ENCODE measurements at regions not wholly inside any gene's neighbourhood (a gene's known extent, or its start where the extent isn't known, plus 50 kb on each side); places are given as distances from the start of the nearest gene placed in this dataset.

DNA sequence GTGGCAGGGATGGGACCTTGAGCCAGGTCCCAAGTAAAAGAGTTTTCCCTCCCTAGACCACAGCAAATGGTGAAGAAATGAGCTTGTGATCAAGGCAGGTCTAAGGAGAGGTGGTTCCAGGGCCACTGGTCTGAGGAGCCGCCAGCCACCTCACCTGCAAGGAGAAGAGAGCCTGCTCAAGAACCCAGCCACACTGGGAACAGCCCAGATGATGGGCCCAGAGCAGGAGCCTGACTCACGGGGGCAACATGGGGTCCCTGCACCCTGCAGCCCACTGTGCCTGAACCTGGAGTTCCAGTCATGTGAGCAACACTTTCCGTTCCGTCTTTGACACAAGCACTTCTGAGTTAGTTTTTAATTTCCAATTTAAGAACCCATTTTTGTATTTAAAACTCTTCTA, 204.5 kb upstream of the CDH4 start:
- DNase-seq (ENCODE audit: low read depth), result no peak

DNA sequence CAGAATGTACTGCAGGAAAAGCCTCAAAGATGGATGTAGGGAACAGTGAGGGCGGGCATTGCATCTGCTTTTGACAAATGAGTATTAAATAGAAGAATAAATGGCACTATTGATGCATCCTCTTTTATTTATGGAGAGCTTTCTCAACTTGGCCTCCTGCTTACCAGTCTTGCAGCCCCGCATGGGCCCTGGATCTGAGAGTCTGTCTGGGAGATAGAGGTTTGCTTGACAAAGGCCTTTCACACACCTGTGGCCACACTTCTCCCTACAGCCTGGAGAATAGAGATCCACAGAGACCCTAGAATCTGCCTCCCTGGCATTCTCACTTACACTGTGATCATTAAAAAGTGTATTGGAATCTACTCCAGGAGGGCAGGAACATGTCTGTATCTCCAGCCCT, 203.8 kb upstream of the CDH4 start:
- no peak for DNase-seq (ENCODE audit: low read depth)

DNA sequence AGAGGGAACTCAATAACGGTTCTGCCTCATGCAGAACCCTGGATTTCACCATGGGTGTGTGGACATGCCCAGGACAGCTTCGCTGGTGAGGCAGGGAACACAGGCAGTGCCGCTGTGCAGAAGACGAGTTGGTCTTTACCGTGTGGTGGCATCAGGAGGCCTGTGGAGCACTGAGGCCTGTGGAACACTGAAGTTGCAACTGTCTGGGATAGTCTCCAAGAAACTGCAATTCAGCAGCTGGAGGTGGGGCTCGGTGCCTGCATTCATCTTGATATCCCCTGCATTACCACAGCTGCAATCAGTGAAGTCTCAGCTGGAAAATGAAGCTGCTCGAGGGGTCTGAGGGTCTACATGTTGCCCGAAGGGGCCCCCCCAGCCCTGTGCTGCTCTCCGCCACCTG, 202.4 kb upstream of the CDH4 start:
- DNase-seq (ENCODE audit: low read depth), result no peak

GRCh38 chr20:61050336-61050890, 201.6 kb upstream of the CDH4 start:
- DNase-seq (ENCODE audit: low read depth), result no peak

DNA sequence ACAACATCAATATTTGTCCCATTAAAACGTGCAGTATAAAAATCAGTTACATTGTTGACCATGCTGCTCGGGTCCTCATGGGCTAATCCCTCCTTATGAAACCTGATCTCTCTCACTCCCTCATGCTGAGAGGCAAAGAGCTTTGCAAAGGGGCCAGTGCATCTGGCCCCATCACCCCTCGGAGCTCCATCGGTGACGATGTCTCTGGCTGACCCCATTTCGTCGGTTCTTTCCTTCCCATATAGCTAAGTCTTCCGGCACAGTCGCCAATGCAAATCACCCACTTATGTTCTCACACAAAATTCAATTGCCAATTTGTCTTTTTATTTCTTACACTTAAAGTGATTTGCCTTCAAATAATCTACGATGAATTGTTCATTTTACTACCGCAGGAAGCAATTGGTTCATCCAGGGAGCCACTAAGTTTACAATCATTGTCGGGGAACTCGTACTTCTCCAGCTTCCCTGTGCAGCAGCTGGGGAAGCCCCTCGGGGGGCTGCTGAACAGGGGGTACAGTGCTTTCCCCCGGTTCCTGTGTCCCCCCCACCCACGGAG, 199.8 kb upstream of the CDH4 start:
- no peak for DNase-seq (ENCODE audit: low read depth)

- DNase-seq (ENCODE audit: low read depth), result no peak
Observed at GRCh38 chr20:61052776-61053442, 199.2 kb upstream of the CDH4 start.

DNA sequence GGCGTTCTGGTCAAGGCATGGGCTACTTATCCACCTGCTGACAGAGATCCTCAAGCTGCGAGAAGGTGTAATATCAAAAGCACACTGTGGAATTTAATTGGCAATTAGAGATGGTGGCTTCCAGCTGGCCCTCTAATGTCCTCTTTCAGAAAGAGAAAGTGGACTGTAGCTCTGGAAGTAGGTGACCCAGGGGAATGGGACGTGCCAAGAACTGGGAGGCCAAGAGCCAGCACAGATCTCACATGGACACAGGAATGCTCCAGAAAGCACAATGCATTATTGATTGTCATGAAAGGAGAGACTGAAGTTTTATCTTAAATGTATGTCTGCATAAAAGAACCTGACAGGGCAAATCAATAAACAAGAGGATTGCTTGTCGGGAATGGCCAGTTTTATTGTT, 198.6 kb upstream of the CDH4 start:
- DNase-seq (ENCODE audit: low read depth), result no peak

GRCh38 chr20:61053889-61054288, 198.2 kb upstream of the CDH4 start:
- DNase-seq (ENCODE audit: low read depth), result no peak

DNA sequence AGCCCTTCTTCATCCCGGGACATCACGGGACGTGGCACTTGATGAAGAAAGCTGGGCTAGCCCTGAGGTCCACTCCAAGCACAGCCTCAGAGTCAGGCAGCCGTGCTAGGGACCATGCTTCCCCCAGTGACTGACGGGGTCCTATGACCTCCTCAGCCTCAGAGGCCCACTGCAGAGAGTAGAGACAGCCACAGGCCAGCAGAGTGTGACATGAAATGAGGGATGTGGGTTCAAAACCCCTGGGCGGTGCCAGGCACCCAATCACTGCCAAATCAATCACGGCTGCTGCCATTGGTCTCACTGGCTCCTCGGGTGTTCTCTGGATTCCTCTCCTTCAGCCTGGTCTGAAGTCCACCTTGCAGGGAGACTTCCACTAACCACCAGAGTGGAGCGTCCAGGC, 197.7 kb upstream of the CDH4 start:
- DNase-seq (ENCODE audit: low read depth), result no peak

- no peak for DNase-seq (ENCODE audit: low read depth)
Observed at GRCh38 chr20:61055180-61056010, 196.7 kb upstream of the CDH4 start.

GRCh38 chr20:61056116-61056515, 195.9 kb upstream of the CDH4 start:
- no peak for DNase-seq (ENCODE audit: low read depth)

DNA sequence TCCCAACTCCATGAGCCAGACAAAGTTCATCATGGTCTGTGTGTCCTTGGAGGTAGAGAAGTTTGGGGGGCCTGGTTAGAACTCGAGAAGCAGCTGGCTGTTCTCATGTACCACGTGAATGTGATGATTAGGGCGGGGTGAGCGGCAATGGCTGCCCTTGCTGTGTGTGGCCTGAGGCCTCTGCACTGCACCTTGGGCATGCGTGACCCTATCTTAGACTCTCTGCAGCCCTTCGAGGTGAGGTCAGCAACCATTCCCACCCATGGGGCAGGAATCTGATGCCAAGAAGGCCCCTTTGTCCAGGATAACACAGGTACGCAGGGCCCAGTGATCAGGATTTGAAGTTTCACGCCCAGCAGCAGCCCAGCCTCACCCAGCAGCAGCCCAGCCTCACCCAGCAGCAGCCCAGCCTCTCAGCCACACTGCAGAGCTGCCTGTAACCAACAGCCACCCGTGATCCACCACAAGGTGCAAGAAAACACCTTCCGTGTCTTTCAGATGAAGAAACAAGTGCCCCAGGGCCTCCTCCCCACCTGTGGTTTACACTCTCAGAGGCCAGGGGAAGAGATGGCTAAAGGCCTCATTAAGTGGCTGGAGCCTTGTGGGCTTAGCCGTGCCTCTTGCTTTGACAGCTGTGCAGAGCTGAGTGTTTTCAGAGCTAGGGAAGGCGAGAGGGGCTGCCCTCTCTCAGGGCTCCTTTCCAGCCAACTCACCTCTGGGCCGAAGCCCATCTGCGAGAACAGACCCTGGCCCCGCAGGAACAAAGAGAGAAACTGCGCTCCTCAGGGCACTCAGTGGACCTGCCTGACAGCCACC, 195.2 kb upstream of the CDH4 start:
- no peak for DNase-seq (ENCODE audit: low read depth)

GRCh38 chr20:61057443-61058121, 194.5 kb upstream of the CDH4 start:
- no peak for DNase-seq (ENCODE audit: low read depth)

- no peak for DNase-seq (ENCODE audit: low read depth)
Observed at GRCh38 chr20:61061981-61062380, 190.1 kb upstream of the CDH4 start.

DNA sequence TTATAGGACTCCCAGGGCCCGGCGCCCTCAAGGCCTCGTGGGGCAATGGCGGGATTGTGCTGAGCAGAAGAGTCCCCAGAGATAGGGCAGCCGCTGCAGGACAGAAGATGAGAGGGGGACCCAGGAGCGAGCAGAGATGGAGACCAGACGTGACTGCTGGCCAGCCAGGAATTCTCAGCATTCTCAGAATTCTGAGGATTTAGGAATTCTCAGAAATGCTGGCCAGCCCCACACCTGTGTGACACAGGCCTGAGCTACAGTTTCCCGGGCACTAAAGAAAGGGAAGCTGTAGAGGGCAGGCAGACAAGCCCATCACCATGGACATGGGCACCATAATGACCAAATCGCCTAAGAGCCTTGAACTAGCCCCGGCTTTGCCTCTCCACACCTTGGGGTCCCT, 186.2 kb upstream of the CDH4 start:
- no peak for DNase-seq (ENCODE audit: low read depth)

- no peak for DNase-seq (ENCODE audit: low read depth)
Observed at GRCh38 chr20:61066526-61066925, 185.5 kb upstream of the CDH4 start.

DNA sequence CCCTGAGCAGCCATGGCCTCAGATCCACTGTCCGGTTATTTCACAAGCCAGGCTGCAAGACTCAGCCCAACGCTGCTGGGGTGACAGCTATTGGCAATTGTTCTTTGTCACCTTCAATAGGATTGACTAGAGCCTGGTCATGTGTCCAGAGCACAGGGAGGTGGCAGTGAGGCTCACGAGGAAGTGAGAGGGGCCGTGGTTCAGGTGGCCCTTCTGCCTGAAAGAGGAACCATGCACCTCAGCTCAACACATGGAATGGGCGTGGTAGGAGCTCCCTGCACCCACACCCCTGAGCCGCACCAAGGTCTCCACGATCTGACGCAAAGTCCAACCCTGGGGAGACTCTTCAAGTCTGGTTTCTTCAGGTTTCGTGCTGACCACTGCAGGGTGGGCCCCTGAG, 184.8 kb upstream of the CDH4 start:
- no peak for DNase-seq (ENCODE audit: low read depth)

GRCh38 chr20:61072398-61072797, 179.7 kb upstream of the CDH4 start:
- no peak for DNase-seq (ENCODE audit: low read depth)

DNA sequence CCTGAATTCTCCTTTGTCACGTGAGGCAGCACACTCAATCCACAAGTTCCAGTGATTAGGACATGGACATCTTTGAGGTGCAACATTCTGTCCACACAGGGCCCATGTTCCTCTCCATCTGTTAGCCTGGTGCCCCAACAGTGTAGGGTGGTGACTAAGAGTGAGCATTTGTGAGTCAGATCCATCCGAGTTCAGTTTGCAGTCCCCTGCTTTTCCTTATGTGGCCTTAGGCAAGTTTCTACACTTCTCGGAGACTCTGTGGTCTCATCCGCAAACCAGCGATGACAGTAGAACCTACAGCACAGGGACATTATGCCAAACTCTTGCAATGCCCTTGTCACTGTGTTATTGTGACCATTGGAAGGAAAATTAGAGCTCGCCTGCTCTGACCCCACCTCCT, 178.7 kb upstream of the CDH4 start:
- no peak for DNase-seq (ENCODE audit: low read depth)

DNA sequence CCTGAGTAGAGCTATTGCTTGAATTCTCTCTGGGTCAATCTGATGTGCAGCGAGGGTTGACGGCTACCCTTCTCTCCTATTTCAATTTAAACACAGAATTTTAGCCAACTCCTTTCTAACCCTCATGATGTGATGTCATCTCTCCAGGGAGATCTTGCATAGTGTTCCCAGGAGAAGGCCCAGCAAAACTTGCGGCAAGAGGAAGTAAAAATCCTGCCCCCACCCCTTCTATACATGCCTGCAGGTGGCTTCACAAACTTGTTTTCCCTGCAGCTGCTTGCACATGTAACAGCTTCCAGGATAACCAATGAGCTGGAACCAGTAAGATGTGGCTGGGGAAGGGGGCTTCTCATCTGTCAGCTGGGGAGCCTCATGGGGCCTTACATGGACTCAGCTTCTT, 169.3 kb upstream of the CDH4 start:
- DNase-seq (ENCODE audit: low read depth), result no peak

DNA sequence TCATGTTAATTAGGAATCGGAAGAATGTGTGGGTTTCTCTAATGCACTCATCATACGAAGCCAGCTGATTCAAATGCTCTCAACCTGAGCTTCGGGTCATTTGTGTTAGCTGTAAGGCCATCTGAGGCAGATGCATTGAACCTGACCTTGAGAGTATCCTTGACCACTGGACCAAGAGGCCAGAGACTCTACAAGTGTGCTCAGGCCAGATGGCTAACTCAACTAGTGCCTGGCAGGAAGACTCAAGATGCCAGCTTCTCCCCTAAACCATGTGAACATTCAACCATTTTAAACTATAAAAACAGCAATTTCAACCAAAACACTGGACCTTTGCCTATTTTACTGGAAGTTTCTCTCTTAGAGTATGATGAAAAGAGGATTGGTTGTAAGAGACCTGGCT, 168.6 kb upstream of the CDH4 start:
- no peak for DNase-seq (ENCODE audit: low read depth)

DNA sequence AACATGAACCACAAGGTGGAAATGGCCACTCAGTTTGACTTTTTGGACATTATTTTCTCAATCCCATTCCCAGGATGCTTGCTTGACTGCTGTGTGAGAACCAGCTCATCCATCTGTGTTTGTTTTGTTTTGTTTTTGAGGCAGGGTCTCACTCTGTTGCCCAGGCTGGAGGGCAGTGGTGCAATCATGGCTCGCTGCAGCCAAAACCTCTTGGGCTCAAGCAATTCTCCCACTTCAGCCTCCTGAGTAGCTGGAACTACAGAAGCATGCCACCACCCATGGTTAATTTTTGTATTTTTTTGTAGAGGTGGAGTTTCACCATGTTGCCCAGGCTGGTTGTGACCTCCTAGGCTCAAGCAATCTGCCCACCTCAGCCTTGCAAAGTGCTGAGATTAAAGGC, 166.0 kb upstream of the CDH4 start:
- no peak for DNase-seq (ENCODE audit: low read depth)

Data from amniotic epithelial cell (primary cell).